ENCODE measurements at regions not wholly inside any gene's neighbourhood (a gene's known extent, or its start where the extent isn't known, plus 50 kb on each side); places are given as distances from the start of the nearest gene placed in this dataset.
A peak's percentile ranks its signal among the peaks of the same experiment; 100 is the strongest.

DNA sequence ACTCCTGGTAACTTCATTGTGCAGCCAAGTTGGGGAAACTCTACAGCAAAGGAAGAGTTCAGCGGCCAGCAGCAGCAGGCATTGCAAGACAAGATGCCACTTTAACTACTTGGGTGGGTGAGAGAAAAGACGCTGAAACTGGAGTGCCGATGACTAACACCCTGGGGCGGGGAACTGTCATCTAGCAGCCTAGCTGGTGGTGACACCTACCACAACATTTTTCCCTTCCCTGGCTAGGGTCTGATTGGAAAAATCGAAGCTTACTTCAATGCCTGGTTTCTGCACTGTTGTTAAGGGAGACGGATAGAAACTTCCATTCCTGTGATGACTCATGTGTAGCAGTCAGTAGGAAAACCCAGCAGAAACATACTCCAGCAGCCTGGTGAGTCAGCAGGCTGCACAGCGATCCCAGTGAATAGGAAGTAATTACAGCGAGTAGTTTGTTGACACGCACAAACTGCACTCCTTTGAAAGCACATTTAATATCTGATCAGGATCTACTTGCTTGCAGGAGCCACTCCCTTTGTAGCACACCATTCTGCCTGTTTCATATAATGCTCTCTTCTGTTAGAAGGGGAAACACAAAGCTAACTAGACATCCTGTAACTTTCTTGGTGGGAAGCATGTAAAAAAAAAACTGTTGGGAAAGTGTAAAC lies 62.1 kb upstream of the MAPRE2 start:
- peak; percentile 86 to 87 for DNase-seq

DNA sequence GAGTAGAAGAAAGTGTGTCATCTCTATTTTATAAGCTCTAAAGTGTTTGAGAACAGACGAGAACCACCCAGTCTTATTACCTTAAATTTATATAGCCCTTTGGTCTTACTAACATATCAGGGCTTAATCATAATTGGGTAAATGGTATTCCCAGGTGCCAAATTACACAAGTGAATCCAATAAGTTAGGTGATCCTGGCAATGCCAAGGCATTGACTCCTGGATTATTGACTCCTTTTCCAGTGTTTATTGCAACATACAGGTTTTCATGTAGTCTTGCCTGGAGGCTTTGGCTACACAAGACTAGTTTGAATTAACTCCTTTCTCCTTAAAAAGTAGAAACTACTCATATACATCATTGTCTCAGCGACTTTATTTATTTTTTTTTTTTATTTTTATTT lies 59.7 kb upstream of the MAPRE2 start:
- no peak for DNase-seq

DNA sequence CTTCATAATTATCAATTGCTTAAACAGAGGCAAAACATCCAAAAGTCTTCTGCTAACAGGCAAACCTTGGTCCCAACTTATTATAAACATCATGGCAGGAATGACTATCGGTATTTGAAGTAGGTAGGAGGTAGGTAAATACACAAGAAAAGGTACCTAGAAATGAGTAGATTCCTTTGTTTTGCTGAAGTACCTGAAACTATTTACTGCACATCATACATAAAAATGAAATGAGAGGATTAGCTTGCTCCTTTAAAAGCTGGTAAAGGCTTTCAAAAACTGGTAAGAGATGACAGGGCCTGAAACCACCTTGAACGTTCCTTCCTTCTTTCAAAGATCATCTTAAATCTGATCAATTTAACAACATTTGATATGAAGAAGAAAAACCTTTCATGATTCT lies 55.2 kb upstream of the MAPRE2 start:
- DNase-seq: no peak

DNA sequence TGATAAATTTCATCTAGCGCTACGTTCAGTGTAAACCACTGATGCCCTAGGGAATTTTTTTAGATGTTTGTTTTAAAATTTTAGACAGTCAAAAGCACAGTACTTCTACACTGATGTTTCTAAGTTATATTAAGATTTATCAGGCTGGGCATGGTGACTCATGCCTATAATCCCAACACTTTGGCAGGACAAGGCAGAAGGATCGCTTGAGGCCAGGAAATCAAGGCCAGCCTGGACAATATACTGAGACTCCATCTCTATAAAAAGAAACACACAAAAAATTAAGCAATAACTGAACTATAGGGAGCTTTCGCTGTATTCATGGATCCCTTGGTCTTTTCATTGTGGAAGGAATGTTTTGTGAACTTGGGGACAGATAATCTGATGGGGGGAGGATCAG lies 50.6 kb upstream of the MAPRE2 start:
- no peak for DNase-seq

DNA sequence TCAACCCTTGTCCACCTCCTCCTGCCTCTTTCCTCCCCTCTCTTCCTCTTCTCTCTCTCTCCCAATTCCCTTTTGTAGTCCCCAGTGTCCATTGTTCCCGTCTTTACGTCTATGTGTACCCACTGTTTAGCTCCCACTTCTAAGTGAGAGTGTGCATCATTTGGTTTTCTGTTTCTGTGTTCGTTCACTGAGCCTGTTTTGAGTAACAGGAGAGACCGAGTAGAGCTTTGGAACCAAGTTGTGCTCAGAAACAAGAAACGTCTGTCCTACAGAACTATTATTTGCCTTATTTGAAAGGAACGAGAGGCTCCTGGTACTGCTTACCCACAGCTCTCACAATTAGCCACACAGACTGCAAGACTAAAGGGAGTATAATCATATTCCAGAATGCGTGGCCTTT lies 50.1 kb upstream of the MAPRE2 start:
- no peak for DNase-seq

All from AML-193 (cell line).